DMS53 (cell line): ENCODE measurements at regions not wholly inside any gene's neighbourhood (a gene's known extent, or its start where the extent isn't known, plus 50 kb on each side); places are given as distances from the start of the nearest gene placed in this dataset.

Source experiments
- DNase-seq: peaks from one replicate; lab custom pipeline; 2025; lab: John Stamatoyannopoulos, UW

DNA sequence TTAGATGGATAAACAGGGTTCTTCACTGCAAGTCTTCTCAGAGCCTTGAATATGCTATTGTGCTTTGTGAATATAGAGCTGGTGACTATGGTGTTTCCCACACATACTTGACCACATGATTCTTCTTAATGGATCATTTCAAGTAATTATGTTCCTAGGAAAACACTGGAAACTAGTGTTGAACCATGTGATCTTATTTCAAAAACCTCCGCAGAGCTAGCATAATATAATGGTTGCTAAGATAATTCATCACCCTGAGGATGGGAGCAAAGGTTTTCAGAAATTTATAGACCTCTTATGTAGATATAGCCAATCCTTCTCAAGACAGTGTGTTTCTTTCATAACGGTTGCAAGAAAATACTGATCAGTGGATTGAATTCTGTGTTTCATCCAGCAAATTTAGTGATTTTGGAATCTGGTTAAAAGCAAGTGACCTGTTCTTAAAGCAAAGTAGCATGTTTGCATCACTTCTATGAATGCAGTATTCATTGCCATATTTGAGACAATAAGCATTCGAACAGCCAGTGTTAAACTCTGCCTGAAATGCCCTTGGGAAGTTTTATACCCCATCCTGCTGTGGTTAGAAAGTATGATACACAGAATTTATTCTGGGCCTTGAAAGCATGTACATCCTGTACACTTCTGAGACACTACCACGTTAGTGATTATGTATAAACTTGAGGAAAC is 341.0 kb upstream of the E2F7 start:
- DNase-seq = no peak

DNA sequence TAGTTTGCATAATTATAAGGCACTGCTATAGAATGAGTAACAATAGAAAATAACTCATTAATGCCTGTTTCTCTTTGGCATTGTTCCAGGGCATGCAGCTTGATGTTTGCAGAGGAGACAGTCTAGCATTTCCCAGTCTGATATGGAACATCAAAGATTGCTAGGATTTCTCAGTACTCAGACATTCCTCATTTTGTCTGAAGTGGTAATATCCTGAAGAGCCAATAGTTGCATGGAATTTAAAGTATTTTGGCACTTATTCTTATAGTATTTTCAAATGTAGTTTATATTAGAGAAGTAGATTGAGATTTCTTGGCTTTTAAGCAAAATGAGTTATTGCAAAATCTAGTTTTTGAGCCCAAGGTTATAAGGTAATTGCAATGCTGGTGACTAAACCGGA is 337.3 kb upstream of the E2F7 start:
- DNase-seq = peak; percentile 47

DNA sequence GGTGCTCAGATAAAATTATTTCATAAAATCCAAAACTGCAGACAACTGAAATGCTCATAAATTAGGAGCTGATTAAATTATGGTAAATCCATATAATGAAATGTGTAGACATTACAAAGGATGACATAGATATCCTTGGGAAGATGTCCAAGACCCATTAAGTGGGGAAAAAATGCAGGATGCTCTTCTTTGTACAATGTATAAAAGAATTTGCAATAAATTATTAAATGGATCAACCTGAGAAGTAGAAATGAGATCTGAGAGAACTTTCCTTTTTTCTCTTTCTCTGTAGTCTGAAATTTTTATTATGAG is 336.4 kb upstream of the E2F7 start:
- DNase-seq = no peak

DNA sequence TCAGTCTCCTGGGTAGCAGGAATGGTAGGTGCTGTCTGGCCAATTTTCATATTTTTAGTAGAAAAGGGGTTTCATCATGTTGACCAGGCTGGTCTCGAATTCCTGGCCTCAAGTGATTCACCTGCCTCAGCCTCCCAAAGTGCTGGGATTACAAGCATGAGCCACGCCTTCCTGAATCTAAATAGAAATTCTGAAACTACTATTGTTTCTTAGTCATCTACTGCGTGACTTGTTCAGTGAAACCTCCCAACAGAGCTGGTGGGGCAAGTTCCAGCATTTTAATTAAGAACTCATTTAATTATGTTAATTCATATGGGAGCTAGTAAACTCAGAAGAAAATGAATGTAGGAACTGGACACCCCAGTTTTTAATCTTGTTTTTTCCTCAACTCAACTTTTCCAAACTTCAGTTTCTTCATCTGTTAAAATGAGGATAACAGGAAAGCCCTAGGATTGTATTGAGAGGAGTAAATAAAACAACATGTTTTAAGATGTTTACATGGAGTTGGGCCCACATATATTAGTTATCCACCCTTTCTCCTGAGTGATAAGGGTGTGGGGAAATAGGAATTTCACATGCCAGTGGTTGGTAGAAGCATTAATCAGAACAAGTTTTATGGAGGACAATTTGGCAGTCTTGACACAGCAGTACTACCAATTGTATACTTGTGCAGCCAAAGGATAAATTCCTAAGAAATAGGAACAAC is 335.8 kb upstream of the E2F7 start:
- no peak for DNase-seq

- no peak for DNase-seq
Measured at GRCh38 chr12:77392467-77393088, 327.2 kb upstream of the E2F7 start.

DNA sequence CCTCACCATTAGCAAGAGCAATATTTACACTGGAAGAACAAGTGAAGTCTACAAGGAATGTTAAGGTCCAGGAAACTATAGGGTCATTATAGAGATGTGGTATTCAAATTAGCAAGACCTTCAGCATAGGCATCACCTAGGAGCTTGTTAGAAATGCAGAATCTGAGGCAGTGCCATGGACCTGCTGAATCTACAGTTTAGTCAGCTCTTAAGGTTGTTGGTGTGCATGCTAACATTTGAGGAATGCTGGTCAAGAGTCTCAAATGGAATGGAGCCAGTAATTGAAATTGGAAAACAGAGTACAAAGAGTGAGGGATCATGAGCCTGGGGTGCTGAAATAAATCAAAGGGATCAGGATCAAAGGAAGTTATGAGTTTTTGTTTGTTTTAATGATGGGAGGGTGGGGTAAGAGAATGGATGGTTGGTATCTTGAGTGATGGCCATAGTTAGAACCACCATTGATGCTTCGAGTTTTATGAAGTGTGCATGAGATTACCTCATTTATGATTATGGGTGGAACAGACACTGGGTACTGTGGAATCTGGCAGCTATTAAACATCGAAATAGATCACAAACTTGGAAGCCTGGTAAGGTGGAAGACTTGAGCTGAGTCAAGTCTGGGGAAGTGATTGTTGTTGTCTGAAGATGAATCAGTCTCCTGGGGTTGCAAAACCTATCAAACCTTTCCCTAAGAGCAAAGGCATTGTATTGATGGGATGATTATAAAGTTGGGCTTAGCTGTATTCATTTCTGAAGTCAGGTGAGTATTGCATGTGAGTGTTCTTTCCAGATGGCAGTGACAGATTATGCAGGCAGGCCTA is 323.3 kb upstream of the E2F7 start:
- peak; percentile 15 for DNase-seq

DNA sequence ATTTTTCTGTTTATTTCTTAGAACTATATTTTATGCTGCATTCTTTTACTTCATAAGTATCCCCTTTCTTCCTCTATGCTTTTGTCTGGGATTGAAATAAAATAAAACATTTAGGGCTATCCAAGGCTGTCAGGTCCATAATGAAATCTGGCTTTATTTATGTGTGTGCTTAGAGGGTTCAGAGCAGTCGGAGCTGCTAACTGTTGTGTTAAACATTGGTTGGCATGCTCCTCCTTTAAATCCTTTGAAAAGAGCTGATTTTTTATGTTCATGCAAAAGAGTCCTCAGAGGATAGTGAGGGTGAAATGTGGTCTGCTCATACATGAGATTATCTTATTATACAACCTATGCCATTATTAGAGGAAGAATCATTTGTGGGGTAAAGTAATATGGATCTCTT is 322.3 kb upstream of the E2F7 start:
- no peak for DNase-seq

DNA sequence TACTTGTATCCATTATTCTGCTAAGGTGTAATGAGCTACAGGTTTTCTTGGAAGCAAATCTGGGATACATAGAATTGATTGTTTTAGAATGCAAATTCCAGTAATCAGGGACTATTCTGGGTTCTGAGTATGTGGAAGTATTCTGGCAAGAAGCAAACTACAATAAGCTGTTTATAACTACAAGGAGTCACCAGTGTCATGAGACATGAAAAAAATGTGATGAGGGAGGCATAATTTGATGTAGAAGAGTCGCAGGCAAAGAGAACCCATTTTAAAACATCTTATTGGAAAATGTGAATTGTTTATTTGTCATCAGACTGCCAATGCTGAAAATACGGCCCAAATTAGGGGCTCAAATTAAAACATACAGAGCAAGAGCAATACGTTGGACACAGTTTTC is 321.8 kb upstream of the E2F7 start:
- no peak for DNase-seq

DNA sequence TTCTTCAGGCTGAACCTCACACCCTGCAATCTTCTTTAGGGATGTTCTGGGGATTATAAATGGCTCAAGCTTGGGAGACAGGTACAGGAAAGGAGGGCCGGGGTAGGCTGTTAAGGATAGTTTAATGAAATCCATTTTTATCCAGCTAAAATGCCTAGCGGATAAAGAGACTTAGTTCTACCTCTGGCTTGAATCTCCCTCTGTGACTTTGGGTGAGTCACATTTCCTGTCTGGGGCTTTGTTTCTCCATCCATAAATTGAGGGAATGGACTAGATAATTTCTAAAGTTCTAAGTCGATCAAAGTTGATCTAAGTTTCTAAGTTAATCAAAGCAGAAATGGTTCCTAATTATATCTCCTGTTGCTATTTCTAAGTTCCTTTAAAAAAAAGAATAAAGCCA is 319.6 kb upstream of the E2F7 start:
- no peak for DNase-seq

- DNase-seq = no peak
Measured at GRCh38 chr12:77382096-77382742, 316.9 kb upstream of the E2F7 start.

DNA sequence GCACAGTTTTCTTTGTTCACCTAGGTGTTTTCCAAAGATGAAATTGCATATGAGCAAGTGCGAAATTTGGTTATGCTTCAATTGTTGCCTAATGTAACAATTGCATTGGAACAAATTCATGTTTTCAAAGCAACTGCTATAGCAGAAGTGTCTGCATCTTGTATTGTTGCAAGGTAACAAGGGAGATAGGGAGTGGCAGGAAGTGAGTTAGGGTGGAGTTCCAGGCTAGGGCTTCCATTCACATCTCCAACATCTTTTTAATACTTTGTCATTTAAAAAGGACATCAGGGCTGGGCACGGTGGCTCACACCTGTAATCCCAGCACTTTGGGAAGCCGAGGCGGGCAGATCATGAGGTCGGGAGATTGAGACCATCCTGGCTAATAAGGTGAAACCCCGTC is 312.3 kb upstream of the E2F7 start:
- DNase-seq = no peak

DNA sequence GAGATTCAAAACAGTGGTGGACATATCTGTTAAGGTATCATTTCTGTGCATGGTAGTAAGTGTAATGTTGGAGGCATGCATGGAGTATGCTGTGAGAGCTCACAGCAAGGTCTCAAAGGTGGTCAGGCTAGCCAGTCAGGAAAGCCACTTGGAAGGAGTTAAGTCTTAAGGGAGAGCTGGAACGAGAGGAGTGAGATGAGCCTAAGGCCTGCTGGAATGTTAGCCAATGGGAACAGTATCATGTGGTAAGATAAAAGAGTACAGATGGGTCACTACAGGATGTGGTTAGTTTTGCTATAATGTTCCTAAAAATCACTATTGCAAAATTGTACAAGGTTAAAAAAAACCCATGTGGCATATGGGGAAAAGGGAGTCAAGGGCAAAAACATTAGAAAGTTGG is 311.7 kb upstream of the E2F7 start:
- no peak for DNase-seq

GRCh38 chr12:77374673-77375072 is 309.3 kb upstream of the E2F7 start:
- no peak for DNase-seq

DNA sequence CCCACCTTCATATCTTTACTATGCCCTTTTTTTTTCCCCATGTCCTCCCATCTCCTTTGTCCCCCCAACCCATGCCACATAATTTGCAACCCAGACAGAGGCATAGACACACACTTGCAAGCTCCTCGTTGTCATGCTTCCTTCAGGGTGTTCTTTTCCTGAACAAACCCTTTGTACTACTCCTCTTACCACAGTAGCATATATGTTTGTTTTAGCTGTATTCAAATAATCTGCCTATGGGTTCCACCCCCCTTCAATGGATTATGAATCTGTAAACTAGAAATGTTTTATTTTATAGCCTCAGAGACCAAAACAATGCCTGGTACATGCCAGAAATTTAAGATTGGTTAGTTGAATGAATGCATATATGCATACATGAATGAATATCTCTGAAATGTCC is 307.1 kb upstream of the E2F7 start:
- DNase-seq = peak; percentile 22

DNA sequence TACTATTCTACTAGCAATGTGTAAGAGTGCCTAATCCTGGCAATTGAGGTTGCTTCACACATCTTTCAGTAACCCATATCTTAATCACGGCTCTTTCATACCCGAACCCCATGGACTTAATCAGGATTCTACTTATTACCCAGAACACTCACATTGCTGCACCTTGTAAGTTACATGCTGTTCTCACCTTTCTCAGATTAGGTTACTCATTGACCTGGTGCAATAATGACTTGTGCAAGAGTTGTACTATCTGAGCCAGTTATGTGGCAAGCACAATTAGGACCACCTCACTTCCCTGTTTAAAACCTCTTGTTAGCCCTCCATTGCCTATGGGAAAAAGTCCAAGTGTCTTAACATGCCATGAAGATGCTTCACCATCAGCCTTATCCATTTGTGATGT is 306.7 kb upstream of the E2F7 start:
- DNase-seq = no peak

GRCh38 chr12:77368379-77368778 is 303.0 kb upstream of the E2F7 start:
- no peak for DNase-seq

- no peak for DNase-seq
Measured at GRCh38 chr12:77366616-77367015, 301.2 kb upstream of the E2F7 start.

DNA sequence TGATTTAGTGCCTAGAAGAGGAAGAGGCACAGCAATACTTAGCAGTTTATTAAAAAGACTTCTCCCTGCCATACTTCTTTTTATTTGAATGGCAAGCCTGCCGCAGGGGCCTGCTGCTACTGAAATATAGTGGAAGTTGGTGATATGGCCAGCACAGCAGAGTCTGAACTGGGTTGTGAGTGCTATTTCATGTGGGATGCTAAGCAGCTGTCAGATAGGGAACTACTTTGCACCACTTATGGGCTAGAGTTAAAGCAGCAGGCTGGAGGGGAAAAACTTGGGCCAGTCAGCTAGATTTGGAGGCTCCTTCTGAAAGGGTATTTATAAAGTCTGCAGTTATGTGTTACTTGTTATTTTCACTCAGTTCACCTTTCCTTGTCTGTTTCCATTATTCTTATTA is 299.0 kb upstream of the E2F7 start:
- DNase-seq = no peak

DNA sequence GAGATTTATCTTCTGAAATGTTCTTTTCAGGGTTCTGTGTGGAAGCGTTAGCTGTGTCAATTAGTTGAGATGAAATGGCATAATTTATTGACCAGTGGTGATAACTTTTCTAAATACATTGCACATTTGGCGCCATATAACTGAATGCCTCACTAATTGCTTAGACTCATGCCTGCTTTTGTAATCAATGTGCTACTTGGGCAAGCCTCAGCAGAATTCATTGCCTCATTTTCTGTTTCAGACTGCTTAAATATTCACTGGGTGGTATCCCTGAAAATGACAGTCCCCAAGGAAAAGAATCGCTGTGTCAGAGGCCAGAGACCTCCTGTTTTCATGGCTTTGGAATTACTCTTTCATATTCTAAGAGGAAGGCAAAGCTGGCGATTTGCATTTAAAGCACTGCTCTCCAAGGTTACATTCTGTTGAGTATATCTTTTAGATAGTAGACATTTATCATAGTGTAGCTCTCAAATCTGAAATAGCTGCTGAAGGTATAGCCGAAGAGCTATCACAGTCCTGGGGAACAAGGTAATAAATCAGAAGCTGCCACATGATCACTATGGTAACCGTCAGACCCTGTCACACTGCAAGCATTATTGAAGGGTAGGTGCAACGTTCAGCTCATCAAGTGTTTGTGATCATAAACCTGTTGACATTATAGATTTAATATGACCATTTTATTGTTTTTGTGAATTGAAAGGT is 297.3 kb upstream of the E2F7 start:
- DNase-seq = no peak

DNA sequence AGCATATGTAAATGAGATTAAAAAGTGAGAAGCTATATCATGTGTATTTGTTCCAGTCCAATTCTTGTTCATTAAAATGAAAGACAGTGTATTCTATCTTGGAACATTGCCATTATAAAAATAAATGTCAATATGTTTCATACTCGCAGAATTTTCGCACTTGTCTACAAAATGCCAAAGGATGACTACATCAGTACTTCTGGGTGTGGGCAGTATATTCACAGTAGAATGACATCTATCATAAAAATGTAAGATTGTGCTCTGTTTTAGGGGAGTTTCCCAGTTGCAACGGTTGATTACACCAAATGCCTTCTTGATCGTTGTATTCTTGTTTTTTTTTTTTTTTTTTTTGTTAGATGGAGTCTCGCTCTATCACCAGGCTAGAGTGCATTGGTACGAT is 292.3 kb upstream of the E2F7 start:
- no peak for DNase-seq

DNA sequence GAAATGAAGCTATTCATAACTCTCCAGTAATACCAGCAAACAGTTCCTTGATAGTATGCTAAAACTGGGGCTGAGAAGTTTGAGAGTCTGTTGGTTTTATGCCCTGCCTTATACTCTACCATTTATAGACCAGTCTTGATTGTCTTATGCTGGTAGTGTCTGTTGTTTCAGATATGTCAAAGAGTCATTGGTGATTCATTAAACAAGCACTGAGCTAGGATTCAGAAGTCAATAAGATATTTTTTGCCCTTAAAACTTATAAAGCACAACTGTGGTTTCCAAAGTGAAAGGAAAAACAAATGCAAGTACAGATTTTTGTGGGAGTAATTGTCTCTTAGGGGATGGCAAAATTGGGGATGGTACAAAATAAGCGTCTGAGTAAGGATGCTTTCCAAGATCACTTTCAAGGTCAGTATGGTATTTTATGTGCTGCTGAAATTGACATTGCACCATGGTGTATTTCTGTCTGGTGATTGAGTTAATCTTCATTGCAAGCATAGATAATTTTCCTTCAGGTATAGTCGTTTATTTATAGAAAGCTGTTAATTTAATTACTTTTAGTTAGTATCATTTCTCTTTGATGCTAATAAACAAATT is 289.5 kb upstream of the E2F7 start:
- DNase-seq = no peak
